ENCODE measurements at regions not wholly inside any gene's neighbourhood (a gene's known extent, or its start where the extent isn't known, plus 50 kb on each side); places are given as distances from the start of the nearest gene placed in this dataset.

DNA sequence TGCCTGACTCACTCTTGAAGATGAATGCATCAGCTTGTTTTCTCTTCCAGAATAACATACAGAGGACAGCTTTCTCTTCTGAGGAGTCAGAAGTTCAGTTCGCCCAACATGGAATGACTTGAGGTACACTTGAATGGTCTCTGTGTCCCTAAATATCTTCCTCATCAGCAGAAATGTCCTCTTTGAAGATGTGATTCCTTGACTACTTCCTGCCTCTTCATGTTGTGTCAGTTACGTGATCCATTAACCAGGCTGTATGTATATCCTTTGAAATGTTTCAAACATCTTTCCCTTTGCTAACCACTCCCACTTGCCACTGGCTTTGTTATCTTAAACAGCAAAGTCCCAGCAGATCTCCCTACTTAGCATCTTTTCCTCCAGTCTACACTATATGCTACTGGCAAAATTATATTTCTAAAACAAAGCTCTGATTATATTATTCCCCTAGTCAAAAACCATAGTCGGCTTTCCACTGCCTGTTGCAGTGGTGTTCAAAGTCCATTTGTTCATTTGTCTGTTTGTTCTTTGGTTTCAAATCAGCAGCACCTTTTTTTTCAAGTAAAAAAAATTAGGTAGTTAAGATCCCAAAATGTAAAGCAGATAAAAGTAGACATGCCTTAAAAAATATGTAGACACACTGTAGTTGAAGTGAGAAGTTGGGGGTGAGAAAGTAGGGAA lies 82.1 kb upstream of the PAK3 start:
- H3K4me3 ChIP-seq (ENCODE audit: control insufficient read depth, low read depth, low read length): no peak overlapping the region
- no peak for TF ChIP-seq CTCF (conservative IDR thresholded peaks at IDR 0.05; ENCODE audit: control insufficient read depth, insufficient read depth, low read depth, low read length)
- DNase-seq (ENCODE audit: low read depth): no peak

GRCh38 chrX:111010111-111010510 lies 85.9 kb upstream of the PAK3 start:
- no peak for DNase-seq (ENCODE audit: low read depth)
- no peak overlapping the region for H3K4me3 ChIP-seq (ENCODE audit: control insufficient read depth, low read depth, low read length)
- no peak for TF ChIP-seq CTCF (conservative IDR thresholded peaks at IDR 0.05; ENCODE audit: control insufficient read depth, insufficient read depth, low read depth, low read length)

- DNase-seq (ENCODE audit: low read depth): no peak
- TF ChIP-seq CTCF (conservative IDR thresholded peaks at IDR 0.05; ENCODE audit: control insufficient read depth, insufficient read depth, low read depth, low read length): no peak
- no peak overlapping the region for H3K4me3 ChIP-seq (ENCODE audit: control insufficient read depth, low read depth, low read length)
Measured at GRCh38 chrX:111009256-111009655, 86.7 kb upstream of the PAK3 start.

DNA sequence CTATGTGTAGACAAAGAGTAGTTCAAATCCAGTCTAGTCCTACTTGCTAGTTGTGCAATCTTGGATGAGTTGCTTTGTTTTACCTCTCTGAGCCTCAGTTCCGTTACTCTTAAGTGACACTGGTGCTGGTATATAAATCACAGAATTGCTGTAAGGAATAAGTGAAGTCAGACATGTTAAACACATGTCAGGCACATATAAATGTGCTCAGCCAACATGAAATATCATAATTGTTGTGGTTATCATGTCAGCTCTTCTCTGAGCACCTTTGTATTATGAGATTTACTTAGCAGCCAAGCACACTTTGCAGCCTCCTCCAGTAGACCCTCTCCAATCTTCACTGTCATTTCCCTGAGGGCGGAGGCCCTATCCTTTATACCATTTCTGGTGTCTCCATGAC lies 87.9 kb upstream of the PAK3 start:
- no peak overlapping the region for H3K4me3 ChIP-seq (ENCODE audit: control insufficient read depth, low read depth, low read length)
- no peak for DNase-seq (ENCODE audit: low read depth)
- no peak for TF ChIP-seq CTCF (conservative IDR thresholded peaks at IDR 0.05; ENCODE audit: control insufficient read depth, insufficient read depth, low read depth, low read length)

DNA sequence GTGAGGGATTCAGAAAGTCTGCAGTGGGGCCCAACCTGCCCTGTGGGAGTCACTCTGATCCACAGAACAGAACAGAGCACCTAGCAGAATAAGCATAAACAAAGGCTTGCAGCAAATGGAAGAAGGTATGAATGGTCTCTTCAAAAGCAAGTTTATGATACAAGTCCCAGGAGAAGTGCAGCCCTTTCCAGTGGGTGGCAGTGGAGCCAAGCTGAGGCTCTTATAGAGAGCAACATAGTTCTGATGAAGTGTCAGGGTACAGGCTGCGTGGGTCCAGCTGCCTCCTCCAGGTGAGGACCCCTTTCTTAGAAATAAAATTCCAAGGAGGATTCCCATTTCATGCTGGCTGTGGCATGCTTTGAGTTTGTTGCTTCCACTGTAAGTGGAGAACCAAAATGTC lies 88.8 kb upstream of the PAK3 start:
- DNase-seq (ENCODE audit: low read depth): no peak
- TF ChIP-seq CTCF (conservative IDR thresholded peaks at IDR 0.05; ENCODE audit: control insufficient read depth, insufficient read depth, low read depth, low read length): no peak
- H3K4me3 ChIP-seq (ENCODE audit: control insufficient read depth, low read depth, low read length): no peak overlapping the region

GRCh38 chrX:111006116-111006515 lies 89.9 kb upstream of the PAK3 start:
- H3K4me3 ChIP-seq (ENCODE audit: control insufficient read depth, low read depth, low read length): no peak overlapping the region
- no peak for TF ChIP-seq CTCF (conservative IDR thresholded peaks at IDR 0.05; ENCODE audit: control insufficient read depth, insufficient read depth, low read depth, low read length)
- peak; percentile 34 for DNase-seq (ENCODE audit: low read depth)

GRCh38 chrX:111005166-111005565 lies 90.8 kb upstream of the PAK3 start:
- no peak overlapping the region for H3K4me3 ChIP-seq (ENCODE audit: control insufficient read depth, low read depth, low read length)
- no peak for TF ChIP-seq CTCF (conservative IDR thresholded peaks at IDR 0.05; ENCODE audit: control insufficient read depth, insufficient read depth, low read depth, low read length)
- DNase-seq (ENCODE audit: low read depth): no peak

Data from fibroblast of mammary gland (primary cell).